GM12872 (cell line): ENCODE measurements at regions not wholly inside any gene's neighbourhood (a gene's known extent, or its start where the extent isn't known, plus 50 kb on each side); places are given as distances from the start of the nearest gene placed in this dataset.

Experiments used
- CTCF ChIP-seq: IDR thresholded peaks from 3 replicates; pipeline ENCODE4 v1.5.1; 2011; ENCODE audit warnings: low read depth, mild to moderate bottlenecking, low read length, moderate library complexity; ENCODE audit not compliant: insufficient read depth

DNA sequence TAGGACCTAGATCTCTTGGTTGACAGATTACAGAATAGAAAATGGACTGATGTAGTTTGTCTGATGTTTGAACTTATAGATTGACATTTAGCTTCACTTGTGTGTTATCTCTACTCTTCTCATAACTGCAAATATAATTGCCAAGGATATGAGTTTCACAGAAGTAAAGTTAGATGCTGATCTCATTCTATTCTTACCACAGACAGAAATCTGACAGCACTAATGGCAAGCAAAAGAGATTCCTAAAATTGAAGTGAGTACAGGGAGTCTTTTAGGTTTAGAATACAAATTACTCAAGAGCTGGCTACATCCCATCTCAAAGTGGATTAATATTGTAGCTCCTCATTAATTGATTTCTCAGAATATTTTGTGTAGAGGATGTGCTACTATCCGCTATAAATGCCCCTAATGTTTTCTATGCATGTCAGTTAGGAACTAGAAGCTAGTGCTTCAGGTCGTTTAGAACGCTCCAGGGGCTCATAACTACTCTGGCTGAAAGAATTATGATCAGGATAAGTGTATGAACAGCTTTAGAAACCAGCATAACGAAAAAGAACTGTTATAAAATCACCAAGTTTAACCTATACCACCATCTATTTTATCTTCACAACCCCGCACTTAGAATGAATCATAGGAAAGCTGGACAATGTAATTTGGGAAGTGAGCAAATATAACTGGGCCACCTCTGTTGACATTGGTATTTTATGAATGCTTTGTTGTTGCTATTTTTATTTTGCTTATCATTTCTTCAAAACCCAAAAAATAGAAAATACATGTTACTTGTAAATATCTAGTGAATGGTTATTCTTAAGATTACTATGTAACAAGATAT lies 378.8 kb upstream of the REG3G start:
- no peak for TF ChIP-seq CTCF

- no peak for TF ChIP-seq CTCF
Measured at GRCh38 chr2:78648558-78648957, 376.9 kb upstream of the REG3G start.

DNA sequence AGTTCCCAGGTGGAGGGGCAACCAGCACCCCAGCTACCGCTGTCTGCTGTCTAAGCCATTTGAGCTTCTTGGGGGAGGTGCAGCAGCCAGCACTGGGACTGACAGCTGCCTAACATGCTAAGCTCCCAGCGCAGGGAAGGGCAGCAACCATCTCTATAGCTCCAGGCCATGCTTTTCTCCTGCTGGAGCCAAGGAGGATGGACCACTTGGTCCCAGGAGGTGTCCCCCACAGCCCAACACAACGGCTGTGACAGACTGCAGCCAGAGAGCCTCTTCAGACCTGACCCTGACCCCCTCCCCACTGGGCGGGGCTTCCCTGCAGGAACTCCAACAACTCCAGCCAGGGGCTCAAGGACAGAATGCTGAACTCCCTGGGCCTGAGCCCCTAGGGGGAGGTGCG lies 370.6 kb upstream of the REG3G start:
- TF ChIP-seq CTCF = no peak

DNA sequence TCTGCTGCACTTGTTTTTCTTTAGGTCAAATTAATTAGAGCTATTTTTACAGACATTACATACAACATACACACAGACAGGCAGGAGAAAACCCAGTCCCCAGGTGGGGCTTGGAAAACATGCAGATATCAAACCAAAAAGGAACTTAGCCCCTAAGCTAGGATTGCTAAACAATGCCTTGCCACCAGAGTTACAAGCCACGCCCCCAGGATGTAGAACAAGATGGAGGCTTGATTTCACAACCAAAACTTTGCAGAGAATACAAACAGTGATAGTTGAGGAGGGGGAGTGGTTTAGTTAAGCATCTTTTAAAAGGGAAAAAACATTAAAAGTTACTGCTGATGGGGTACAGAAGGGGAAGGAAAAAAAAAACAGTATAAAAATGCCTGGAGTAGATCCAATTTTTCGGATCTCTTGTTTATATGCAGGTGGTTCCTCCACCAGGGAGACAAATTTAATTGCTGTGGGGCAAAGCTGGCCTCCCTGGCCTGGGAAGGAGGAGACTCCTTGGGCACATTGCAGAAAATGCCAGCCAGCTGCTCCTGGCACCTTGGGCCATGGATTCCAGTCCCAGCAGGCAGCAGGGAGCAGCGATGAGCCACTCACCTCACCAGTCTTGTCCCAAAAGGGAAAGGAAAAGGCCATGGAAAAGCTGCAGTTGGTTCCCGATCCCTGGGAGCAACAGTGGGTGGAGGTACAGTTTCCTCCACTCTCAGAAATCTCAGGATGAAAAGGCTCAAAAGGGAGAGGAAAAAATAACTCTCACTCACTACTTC lies 348.4 kb upstream of the REG3G start:
- TF ChIP-seq CTCF = no peak

GRCh38 chr2:78677774-78678173 lies 347.7 kb upstream of the REG3G start:
- TF ChIP-seq CTCF = no peak

GRCh38 chr2:78681386-78681785 lies 344.1 kb upstream of the REG3G start:
- no peak for TF ChIP-seq CTCF

- TF ChIP-seq CTCF = no peak
Measured at GRCh38 chr2:78682781-78683180, 342.7 kb upstream of the REG3G start.
